ENCODE measurements at regions not wholly inside any gene's neighbourhood (a gene's known extent, or its start where the extent isn't known, plus 50 kb on each side); places are given as distances from the start of the nearest gene placed in this dataset.

- 39 to 45% methylated on average over 3 to 6 of the region's 6 CpGs for WGBS, 2 donors (ENCODE audit: low coverage in 1 of 2)
- peaks cover 0 to 4% (median 0%) of the 10 kb centered on the region in 4 donors for H3K4me1 ChIP-seq
- H3K36me3 ChIP-seq: no peaks in the 10 kb centered on the region
- no peak overlapping the region for H3K27ac ChIP-seq
- no peak overlapping the region for H3K4me3 ChIP-seq
- peaks cover 4 to 9% of the 10 kb centered on the region in 2 donors for H3K9me3 ChIP-seq
- no peak for DNase-seq
- intact Hi-C loops (cut with DNase I; ENCODE audit: low total_unique reads): no loop called here
- in situ Hi-C loops (cut with MboI; ENCODE audit: low pct_ligation_motif_present in 1 of 4, low pct_unique_long_range_greater_than_20kb in 1 of 4, low sequenced_read_pairs in 3 of 4): no loop called here
- TF ChIP-seq CTCF (IDR thresholded peaks at IDR 0.05) (no peak), POLR2AphosphoS5 (IDR thresholded peaks at IDR 0.05) (no peak), EP300 (IDR thresholded peaks at IDR 0.05; ENCODE audit: low read depth) (no peak), POLR2A (IDR thresholded peaks at IDR 0.05) (no peak)
- no peaks in the 10 kb centered on the region for H3K27me3 ChIP-seq
Observed at GRCh38 chr5:92990771-92991170, 590.2 kb downstream of the NR2F1-AS1 start.

DNA sequence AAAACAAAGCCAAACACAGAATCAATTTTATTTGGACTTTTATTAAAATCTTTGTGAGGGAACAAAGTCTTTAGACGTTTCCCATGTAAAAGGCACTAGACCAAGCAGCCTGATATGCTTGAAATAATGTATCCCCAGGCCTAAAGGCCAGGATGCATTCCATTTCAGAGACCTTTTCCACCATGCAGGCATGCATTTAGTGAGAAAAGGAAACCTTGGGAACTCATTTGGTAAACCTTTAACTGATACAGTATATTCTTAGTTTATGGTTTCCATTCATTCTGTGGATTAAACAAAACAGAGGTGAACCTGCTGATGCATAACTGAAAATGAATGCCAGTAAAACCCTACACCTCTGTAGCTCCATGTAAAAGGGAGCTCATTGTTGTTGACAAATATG, 600.0 kb downstream of the NR2F1-AS1 start:
- 46 to 60% methylated on average over 1 of the region's 1 CpG for WGBS, 2 donors (ENCODE audit: low coverage in 1 of 2)
- Histone ChIP-seq H3K36me3 (no peaks in the 10 kb centered on the region), H3K4me1 (no peaks in the 10 kb centered on the region), H3K9me3 (no peaks in the 10 kb centered on the region), H3K27me3 (no peaks in the 10 kb centered on the region), H3K27ac (no peak overlapping the region), H3K4me3 (no peak overlapping the region)
- DNase-seq: no peak
- in situ Hi-C loops (cut with MboI; ENCODE audit: low pct_ligation_motif_present in 1 of 4, low pct_unique_long_range_greater_than_20kb in 1 of 4, low sequenced_read_pairs in 3 of 4): no loop called here
- intact Hi-C loops (cut with DNase I; ENCODE audit: low total_unique reads): no loop called here
- no peak for TF ChIP-seq POLR2AphosphoS5 (IDR thresholded peaks at IDR 0.05)
- TF ChIP-seq POLR2A (IDR thresholded peaks at IDR 0.05): no peak
- no peak for TF ChIP-seq CTCF (IDR thresholded peaks at IDR 0.05)
- no peak for TF ChIP-seq EP300 (IDR thresholded peaks at IDR 0.05; ENCODE audit: low read depth)

- WGBS, 2 donors (ENCODE audit: low coverage in 1 of 2): 71 to 87% methylated on average over 3 of the region's 3 CpGs
Observed at GRCh38 chr5:92980491-92980890, 600.5 kb downstream of the NR2F1-AS1 start.

GRCh38 chr5:92979716-92980115, 601.3 kb downstream of the NR2F1-AS1 start:
- intact Hi-C loops (cut with DNase I; ENCODE audit: low total_unique reads): no loop called here
- TF ChIP-seq CTCF (IDR thresholded peaks at IDR 0.05) (no peak), EP300 (IDR thresholded peaks at IDR 0.05; ENCODE audit: low read depth) (no peak)
- H3K36me3 ChIP-seq: no peaks in the 10 kb centered on the region
- in situ Hi-C loops (cut with MboI; ENCODE audit: low pct_ligation_motif_present in 1 of 4, low pct_unique_long_range_greater_than_20kb in 1 of 4, low sequenced_read_pairs in 3 of 4): no loop called here
- no peak for DNase-seq
- no peaks in the 10 kb centered on the region for H3K27me3 ChIP-seq
- no peaks in the 10 kb centered on the region for H3K9me3 ChIP-seq
- H3K27ac ChIP-seq: no peak overlapping the region
- no peaks in the 10 kb centered on the region for H3K4me1 ChIP-seq
- 30 to 63% methylated on average over 1 of the region's 1 CpG for WGBS, 2 donors (ENCODE audit: low coverage in 1 of 2)
- no peak overlapping the region for H3K4me3 ChIP-seq

More at GRCh38 chr5:92980491-92980890, 600.5 kb downstream of the NR2F1-AS1 start:
- no peaks in the 10 kb centered on the region for H3K9me3 ChIP-seq
- in situ Hi-C loops (cut with MboI; ENCODE audit: low pct_ligation_motif_present in 1 of 4, low pct_unique_long_range_greater_than_20kb in 1 of 4, low sequenced_read_pairs in 3 of 4): no loop called here
- no peak overlapping the region for H3K27ac ChIP-seq
- H3K4me3 ChIP-seq: no peak overlapping the region
- TF ChIP-seq EP300 (IDR thresholded peaks at IDR 0.05; ENCODE audit: low read depth) (no peak), POLR2A (IDR thresholded peaks at IDR 0.05) (no peak), POLR2AphosphoS5 (IDR thresholded peaks at IDR 0.05) (no peak), CTCF (IDR thresholded peaks at IDR 0.05) (no peak)
- DNase-seq: no peak
- no peaks in the 10 kb centered on the region for H3K4me1 ChIP-seq
- no peaks in the 10 kb centered on the region for H3K36me3 ChIP-seq
- intact Hi-C loops (cut with DNase I; ENCODE audit: low total_unique reads): no loop called here
- no peaks in the 10 kb centered on the region for H3K27me3 ChIP-seq
